GM13976 (cell line): ENCODE measurements at regions not wholly inside any gene's neighbourhood (a gene's known extent, or its start where the extent isn't known, plus 50 kb on each side); places are given as distances from the start of the nearest gene placed in this dataset.

ENCODE experiments used
- DNase-seq: peaks from one replicate; pipeline ENCODE4 v3.0.0; 2012; ENCODE audit warnings: low spot score
- in situ Hi-C: fragments of 300-500 bp; cut with MboI; formaldehyde crosslinking; loops from one replicate; pipeline ENCODE4 v1.12.0; 2022; ENCODE audit warnings: low sequenced_read_pairs, mixed read lengths, inconsistent platforms; ENCODE audit not compliant: unreplicated experiment
- TF ChIP-seq, protein P1 (sequence below): IDR thresholded peaks from 2 replicates; pipeline ENCODE4 v1.5.1; 2012; ENCODE audit warnings: borderline replicate concordance, mild to moderate bottlenecking; ENCODE audit not compliant: insufficient read depth; ENCODE audit errors: extremely low read depth, missing control alignments, control extremely low read depth

DNA sequence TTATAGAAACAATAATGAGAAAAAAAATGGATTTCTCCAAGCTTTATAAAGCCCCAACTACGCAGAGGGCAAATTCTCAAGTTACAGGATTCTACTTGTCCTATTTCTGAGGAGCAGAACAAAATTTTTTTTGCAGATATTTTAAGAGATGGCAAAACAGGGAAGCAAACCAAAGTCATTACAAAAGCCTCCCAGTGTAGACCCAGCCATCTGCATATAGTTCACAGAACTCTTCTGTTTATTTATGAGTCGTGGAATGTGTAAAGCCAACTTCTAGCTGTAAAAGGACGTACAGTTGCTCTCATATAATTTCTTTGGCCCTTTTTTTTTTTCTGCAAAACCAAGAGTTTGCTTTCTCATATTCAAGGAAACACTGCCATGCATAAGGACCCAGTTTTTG is 120.4 kb downstream of the PCDH7 start:
- in situ Hi-C loops: no loop called here
- TF ChIP-seq, protein P1, sequence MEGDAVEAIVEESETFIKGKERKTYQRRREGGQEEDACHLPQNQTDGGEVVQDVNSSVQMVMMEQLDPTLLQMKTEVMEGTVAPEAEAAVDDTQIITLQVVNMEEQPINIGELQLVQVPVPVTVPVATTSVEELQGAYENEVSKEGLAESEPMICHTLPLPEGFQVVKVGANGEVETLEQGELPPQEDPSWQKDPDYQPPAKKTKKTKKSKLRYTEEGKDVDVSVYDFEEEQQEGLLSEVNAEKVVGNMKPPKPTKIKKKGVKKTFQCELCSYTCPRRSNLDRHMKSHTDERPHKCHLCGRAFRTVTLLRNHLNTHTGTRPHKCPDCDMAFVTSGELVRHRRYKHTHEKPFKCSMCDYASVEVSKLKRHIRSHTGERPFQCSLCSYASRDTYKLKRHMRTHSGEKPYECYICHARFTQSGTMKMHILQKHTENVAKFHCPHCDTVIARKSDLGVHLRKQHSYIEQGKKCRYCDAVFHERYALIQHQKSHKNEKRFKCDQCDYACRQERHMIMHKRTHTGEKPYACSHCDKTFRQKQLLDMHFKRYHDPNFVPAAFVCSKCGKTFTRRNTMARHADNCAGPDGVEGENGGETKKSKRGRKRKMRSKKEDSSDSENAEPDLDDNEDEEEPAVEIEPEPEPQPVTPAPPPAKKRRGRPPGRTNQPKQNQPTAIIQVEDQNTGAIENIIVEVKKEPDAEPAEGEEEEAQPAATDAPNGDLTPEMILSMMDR: no peak

DNA sequence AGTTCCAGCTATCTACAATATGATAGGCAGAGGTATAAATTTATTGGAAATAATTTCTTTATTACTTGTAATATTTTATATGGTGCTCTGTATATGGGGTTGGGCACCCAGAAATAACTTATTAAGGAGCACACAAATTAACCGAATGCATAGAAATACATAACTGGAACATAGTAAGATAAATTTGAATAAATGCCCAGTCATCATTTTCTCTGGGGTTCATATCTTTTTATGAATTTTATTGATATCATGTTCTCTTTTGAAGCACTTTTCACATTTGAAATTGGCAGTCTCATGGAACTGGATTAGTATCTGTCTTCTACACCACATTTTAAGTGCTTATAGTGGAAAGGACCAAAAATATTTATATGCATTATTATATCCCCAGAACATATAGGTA is 122.0 kb downstream of the PCDH7 start:
- DNase-seq: no peak
- in situ Hi-C loops: no loop called here
- TF ChIP-seq, protein P1: no peak

More for the DNA sequence above, 120.4 kb downstream of the PCDH7 start:
- DNase-seq: no peak

DNA sequence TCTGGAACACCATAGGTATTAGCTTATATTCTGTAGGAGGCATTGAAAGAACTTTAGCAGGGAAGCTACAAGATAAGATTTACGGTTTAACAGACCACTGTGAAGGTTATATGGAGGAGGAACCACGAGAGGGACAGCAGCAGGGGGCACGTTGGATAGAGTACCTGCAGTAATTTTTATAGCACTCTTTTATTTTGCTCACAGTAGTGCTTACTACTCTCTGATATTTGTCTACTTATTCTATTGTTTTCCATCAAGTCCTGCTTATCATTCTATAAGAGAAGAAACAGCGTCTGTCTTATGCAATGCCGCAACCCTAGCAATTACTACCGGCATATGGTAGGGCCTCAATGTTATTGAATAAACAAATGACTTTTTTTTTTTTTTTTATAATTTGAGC is 122.5 kb downstream of the PCDH7 start:
- in situ Hi-C loops: no loop called here
- no peak for DNase-seq
- TF ChIP-seq, protein P1: no peak

DNA sequence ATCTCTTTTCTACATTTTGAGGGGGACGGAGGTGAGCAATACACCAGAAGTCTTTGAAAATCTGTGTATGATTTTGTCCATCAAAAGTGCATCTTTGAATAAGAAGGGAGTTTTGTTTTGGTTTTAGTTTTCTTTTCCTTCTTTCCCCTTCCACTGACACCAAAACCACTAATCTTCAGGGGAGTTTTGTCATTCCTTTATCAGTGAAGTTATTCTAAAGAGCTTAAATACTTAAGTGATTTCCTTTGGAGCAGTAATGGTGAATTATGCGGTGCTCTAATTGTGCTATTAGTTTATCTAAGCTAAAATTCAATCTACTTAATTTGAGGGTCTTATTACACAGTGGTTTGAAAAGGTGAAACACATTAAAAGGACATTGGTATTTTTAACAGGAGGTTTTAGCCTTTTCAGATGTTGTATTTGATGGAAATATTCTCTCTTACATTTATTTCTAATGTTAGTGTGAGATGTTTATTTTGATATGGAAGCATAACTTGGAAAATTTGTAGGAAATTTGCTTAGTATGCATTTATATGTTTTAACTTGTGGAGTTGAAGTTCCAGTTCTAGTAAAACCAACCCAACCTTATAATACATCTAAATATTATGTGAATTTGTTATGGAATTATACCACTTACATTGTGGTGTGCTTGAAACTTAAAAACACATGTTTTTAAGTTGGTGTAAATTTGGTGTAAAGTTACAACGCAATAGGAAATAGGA is 124.9 kb downstream of the PCDH7 start:
- DNase-seq: no peak
- in situ Hi-C loops: no loop called here
- TF ChIP-seq, protein P1: no peak

DNA sequence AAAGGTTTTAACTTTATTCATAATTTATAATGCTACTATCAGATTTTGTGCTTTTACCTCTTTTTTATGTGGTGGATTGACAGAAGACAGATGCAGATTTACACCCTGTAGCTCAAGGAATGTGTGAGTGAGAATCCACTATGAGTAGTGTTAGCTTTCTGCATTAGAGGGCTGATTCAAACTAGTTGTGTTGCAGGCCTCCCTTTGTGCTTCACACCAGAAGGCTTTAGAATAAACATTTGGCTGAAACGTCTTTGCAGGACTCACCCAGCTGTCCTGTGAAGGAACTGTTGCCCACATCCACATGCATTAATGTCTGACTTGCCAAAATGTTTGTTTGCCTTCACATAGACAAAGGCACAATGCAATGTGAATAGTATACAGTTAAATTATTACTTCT is 127.0 kb downstream of the PCDH7 start:
- no peak for DNase-seq
- in situ Hi-C loops: no loop called here
- TF ChIP-seq, protein P1: no peak

DNA sequence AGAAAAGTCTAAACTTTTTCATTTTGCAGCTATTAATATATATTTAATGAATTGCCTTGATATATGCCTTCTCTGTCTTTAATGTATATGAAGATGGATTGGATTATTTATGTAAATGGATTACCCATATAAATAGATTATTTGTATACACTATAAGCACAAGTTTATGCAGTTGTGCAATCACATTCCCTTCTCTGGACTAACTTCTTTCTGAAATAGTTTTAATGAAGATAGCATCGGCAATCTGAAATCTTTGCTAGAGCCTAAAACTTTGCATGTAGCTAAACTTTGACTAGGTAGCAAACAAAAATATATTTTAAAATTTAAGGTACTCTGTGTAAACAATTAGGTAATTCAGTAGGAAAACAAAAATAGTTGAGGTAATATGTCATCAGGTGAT is 127.8 kb downstream of the PCDH7 start:
- in situ Hi-C loops: no loop called here
- TF ChIP-seq, protein P1: no peak
- no peak for DNase-seq

DNA sequence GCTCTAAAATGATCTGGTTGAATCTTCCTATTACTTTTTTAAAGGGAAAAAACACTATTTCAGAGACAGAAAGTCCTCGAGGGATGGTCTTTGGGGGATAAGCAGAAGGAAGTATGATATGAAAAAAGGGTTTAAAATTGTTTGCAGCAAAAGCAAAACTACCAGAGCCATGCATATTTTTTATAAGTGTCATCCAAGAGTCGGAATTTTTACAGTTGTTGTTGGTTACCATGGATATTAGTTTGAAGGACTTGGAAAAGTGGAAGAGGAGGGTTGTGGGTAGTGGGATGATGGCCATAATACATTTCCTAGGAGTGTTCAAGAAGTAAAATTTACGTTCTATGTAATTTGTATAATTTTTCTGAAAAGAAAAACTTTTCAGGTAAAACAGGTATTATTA is 134.4 kb downstream of the PCDH7 start:
- no peak for DNase-seq
- in situ Hi-C loops: no loop called here

More for the DNA sequence above, 134.4 kb downstream of the PCDH7 start:
- TF ChIP-seq, protein P1: no peak
